ENCODE measurements at regions not wholly inside any gene's neighbourhood (a gene's known extent, or its start where the extent isn't known, plus 50 kb on each side); places are given as distances from the start of the nearest gene placed in this dataset.
A peak's percentile ranks its signal among the peaks of the same experiment; 100 is the strongest.

- TF ChIP-seq, protein P1, sequence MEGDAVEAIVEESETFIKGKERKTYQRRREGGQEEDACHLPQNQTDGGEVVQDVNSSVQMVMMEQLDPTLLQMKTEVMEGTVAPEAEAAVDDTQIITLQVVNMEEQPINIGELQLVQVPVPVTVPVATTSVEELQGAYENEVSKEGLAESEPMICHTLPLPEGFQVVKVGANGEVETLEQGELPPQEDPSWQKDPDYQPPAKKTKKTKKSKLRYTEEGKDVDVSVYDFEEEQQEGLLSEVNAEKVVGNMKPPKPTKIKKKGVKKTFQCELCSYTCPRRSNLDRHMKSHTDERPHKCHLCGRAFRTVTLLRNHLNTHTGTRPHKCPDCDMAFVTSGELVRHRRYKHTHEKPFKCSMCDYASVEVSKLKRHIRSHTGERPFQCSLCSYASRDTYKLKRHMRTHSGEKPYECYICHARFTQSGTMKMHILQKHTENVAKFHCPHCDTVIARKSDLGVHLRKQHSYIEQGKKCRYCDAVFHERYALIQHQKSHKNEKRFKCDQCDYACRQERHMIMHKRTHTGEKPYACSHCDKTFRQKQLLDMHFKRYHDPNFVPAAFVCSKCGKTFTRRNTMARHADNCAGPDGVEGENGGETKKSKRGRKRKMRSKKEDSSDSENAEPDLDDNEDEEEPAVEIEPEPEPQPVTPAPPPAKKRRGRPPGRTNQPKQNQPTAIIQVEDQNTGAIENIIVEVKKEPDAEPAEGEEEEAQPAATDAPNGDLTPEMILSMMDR (IDR thresholded peaks at IDR 0.05 in 2 of 3, conservative IDR thresholded peaks at IDR 0.05 in 1 of 3; ENCODE audit: borderline replicate concordance in 1 of 3, insufficient read depth in 1 of 3, low read depth in 2 of 3, low read length in 2 of 3) = peak in 2 of 3 experiments; percentile 12 to 38; a peak in 3 of 6 replicates
- TF ChIP-seq POLR2A (IDR thresholded peaks at IDR 0.05; ENCODE audit: borderline replicate concordance, extremely low read depth, insufficient read depth, insufficient read length) (no peak), SIN3A (IDR thresholded peaks at IDR 0.05; ENCODE audit: low read depth) (no peak), SP1 (IDR thresholded peaks at IDR 0.05; ENCODE audit: low read depth) (no peak), RAD21 (IDR thresholded peaks at IDR 0.05; ENCODE audit: low read depth) (peak; percentile 41), FOSL1 (IDR thresholded peaks at IDR 0.05; ENCODE audit: low read depth) (no peak), YY1 (IDR thresholded peaks at IDR 0.05; ENCODE audit: extremely low read depth, insufficient replicate concordance, low read depth, low read length) (no peak), CEBPB (IDR thresholded peaks at IDR 0.05; ENCODE audit: low read depth) (no peak), EZH2 (IDR thresholded peaks at IDR 0.05) (no peak), SRF (IDR thresholded peaks at IDR 0.05; ENCODE audit: low read depth) (no peak), POLR2AphosphoS5 (IDR thresholded peaks at IDR 0.05; ENCODE audit: low read depth, low read length) (no peak), EZH2phosphoT487 (IDR thresholded peaks at IDR 0.05; ENCODE audit: borderline replicate concordance) (no peak)
- TF ChIP-seq, protein P2, sequence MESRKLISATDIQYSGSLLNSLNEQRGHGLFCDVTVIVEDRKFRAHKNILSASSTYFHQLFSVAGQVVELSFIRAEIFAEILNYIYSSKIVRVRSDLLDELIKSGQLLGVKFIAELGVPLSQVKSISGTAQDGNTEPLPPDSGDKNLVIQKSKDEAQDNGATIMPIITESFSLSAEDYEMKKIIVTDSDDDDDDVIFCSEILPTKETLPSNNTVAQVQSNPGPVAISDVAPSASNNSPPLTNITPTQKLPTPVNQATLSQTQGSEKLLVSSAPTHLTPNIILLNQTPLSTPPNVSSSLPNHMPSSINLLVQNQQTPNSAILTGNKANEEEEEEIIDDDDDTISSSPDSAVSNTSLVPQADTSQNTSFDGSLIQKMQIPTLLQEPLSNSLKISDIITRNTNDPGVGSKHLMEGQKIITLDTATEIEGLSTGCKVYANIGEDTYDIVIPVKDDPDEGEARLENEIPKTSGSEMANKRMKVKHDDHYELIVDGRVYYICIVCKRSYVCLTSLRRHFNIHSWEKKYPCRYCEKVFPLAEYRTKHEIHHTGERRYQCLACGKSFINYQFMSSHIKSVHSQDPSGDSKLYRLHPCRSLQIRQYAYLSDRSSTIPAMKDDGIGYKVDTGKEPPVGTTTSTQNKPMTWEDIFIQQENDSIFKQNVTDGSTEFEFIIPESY (IDR thresholded peaks at IDR 0.05; ENCODE audit: extremely low read depth, insufficient replicate concordance, low read length) = no peak
Observed at GRCh38 chr4:135670548-135670947, 1469.0 kb upstream of the PABPC4L start.

Measured in HCT116 (cell line).